ENCODE measurements at regions not wholly inside any gene's neighbourhood (a gene's known extent, or its start where the extent isn't known, plus 50 kb on each side); places are given as distances from the start of the nearest gene placed in this dataset.
"Not testable (repeated sequence)": the region's sequence is repeated elsewhere in the genome, so short reads cannot be mapped to it uniquely, and the experiment has no call there.

GRCh38 chr5:97563050-97563657, 380.1 kb upstream of the RIOK2 start:
- Mint-ChIP-seq H3K27ac (no peak overlapping the region), H3K4me1 (no peaks in the 10 kb centered on the region), H3K36me3 (ENCODE audit: low read depth) (no peaks in the 10 kb centered on the region), H3K9me3 (peaks cover 25% of the 10 kb centered on the region), H3K4me3 (no peak overlapping the region), H3K27me3 (ENCODE audit: low read depth) (no peaks in the 10 kb centered on the region)
- TF ChIP-seq CTCF (IDR thresholded peaks at IDR 0.05; ENCODE audit: unreplicated experiment in 3 of 3), result no peak

GRCh38 chr5:97568382-97568781, 385.3 kb upstream of the RIOK2 start:
- Mint-ChIP-seq H3K27me3 (ENCODE audit: low read depth) (no peaks in the 10 kb centered on the region), H3K9me3 (peaks cover 45% of the 10 kb centered on the region), H3K27ac (no peak overlapping the region), H3K4me1 (no peaks in the 10 kb centered on the region), H3K4me3 (no peak overlapping the region), H3K36me3 (ENCODE audit: low read depth) (no peaks in the 10 kb centered on the region)
- TF ChIP-seq CTCF (IDR thresholded peaks at IDR 0.05; ENCODE audit: unreplicated experiment in 3 of 3), result no peak

- no peak overlapping the region for H3K4me3 Mint-ChIP-seq
- H3K36me3 Mint-ChIP-seq (ENCODE audit: low read depth), result no peaks in the 10 kb centered on the region
- H3K4me1 Mint-ChIP-seq, result no peaks in the 10 kb centered on the region
- no peak for TF ChIP-seq CTCF (IDR thresholded peaks at IDR 0.05; ENCODE audit: unreplicated experiment in 3 of 3)
- no peaks in the 10 kb centered on the region for H3K27me3 Mint-ChIP-seq (ENCODE audit: low read depth)
- H3K27ac Mint-ChIP-seq, result no peak overlapping the region
- H3K9me3 Mint-ChIP-seq, result peaks cover 36% of the 10 kb centered on the region
Measured at GRCh38 chr5:97570242-97570641, 387.2 kb upstream of the RIOK2 start.

DNA sequence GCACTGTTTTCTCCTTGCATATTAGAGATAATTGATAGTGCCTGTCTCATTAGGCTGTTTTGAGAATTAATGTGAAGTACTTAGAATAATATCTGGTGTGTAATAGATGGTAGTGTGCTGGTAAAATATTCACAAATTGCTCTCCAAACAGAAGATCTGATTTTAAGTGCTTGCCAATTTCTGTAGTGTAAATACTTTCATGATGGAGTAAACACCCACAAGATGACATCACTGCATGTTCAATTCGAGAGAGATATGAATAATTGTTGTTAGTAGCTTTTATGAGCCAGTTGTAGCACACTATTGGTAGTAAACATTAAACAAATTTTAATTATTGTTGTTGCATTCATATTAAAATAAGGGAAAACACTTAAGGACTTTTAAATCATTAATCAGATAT, 392.3 kb upstream of the RIOK2 start:
- Mint-ChIP-seq H3K9me3 (peaks cover 16% of the 10 kb centered on the region), H3K4me3 (no peak overlapping the region), H3K27ac (no peak overlapping the region), H3K4me1 (no peaks in the 10 kb centered on the region), H3K36me3 (ENCODE audit: low read depth) (no peaks in the 10 kb centered on the region), H3K27me3 (ENCODE audit: low read depth) (no peaks in the 10 kb centered on the region)
- no peak for TF ChIP-seq CTCF (IDR thresholded peaks at IDR 0.05; ENCODE audit: unreplicated experiment in 3 of 3)

DNA sequence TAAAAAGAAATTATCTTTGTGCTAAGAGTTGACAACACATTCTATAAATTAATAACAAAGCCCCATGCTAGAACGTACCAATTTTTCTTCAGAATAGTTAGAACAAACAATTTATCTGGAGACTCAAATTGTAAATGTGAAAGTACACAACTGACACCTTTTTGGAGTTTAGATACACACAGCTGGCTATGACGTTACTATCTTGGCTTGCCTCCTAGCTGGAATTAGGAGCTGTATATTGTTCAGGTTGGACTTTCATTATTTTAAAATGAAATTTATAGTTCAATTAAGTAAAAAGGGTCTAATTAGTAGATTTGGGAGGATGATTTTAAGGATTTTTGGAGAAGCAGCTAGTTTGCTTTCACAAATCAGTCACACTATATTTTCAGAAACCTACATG, 393.9 kb upstream of the RIOK2 start:
- Mint-ChIP-seq H3K9me3 (peaks cover 5% of the 10 kb centered on the region), H3K4me3 (no peak overlapping the region), H3K27ac (no peak overlapping the region), H3K4me1 (no peaks in the 10 kb centered on the region), H3K36me3 (ENCODE audit: low read depth) (no peaks in the 10 kb centered on the region), H3K27me3 (ENCODE audit: low read depth) (no peaks in the 10 kb centered on the region)
- TF ChIP-seq CTCF (IDR thresholded peaks at IDR 0.05; ENCODE audit: unreplicated experiment in 3 of 3), result no peak

DNA sequence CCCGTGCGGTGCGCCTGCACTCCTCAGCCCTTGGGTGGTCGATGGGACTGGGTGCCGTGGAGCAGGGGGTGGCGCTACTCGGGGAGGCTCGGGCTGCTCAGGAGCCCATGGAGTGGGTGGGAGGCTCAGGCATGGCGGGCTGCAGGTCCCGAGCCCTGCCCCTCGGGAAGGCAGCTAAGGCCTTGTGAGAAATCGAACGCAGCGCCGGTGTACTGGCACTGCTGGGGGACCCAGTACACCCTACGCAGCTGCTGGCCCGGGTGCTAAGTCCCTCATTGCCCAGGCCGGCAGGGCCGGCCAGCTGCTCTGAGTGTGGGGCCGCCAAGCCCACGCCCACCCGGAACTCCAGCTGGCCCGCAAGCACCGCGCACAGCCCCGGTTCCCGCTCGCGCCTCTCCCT, 396.9 kb upstream of the RIOK2 start:
- H3K4me3 Mint-ChIP-seq; H3K9me3 Mint-ChIP-seq; H3K27me3 Mint-ChIP-seq (ENCODE audit: low read depth); H3K27ac Mint-ChIP-seq; H3K4me1 Mint-ChIP-seq; H3K36me3 Mint-ChIP-seq (ENCODE audit: low read depth): not testable (repeated sequence)
